ENCODE measurements at regions not wholly inside any gene's neighbourhood (a gene's known extent, or its start where the extent isn't known, plus 50 kb on each side); places are given as distances from the start of the nearest gene placed in this dataset.

- DNase-seq (ENCODE audit: low read depth) = peak; percentile 34
- Histone ChIP-seq H3K9me3 (ENCODE audit: insufficient read depth, low read depth, low read length) (no peaks in the 10 kb centered on the region), H3K27ac (ENCODE audit: low read depth, low read length) (no peak overlapping the region), H3K36me3 (ENCODE audit: insufficient read depth, low read length) (no peaks in the 10 kb centered on the region), H3K4me3 (ENCODE audit: insufficient read depth, low read depth, low read length) (no peak overlapping the region), H3K4me1 (ENCODE audit: insufficient read depth, low read length) (peaks cover 4% of the 10 kb centered on the region), H3K79me2 (ENCODE audit: insufficient read depth, low read length) (no peaks in the 10 kb centered on the region), H3K4me2 (ENCODE audit: low read length) (no peak overlapping the region), H3K27me3 (ENCODE audit: insufficient read depth, low read length) (no peaks in the 10 kb centered on the region), H4K20me1 (ENCODE audit: insufficient read depth, low read length) (no peaks in the 10 kb centered on the region), H2AFZ (ENCODE audit: low read depth, low read length) (no peak overlapping the region), H3K9ac (ENCODE audit: low read length) (no peak overlapping the region)
- Mint-ChIP-seq H3K4me1 (ENCODE audit: low read depth, unreplicated experiment) (peaks cover 5% of the 10 kb centered on the region), H3K27me3 (ENCODE audit: low read depth, unreplicated experiment) (no peaks in the 10 kb centered on the region), H3K9me3 (ENCODE audit: unreplicated experiment) (no peaks in the 10 kb centered on the region), H3K27ac (ENCODE audit: unreplicated experiment) (no peak overlapping the region), H3K36me3 (ENCODE audit: low read depth, unreplicated experiment) (no peaks in the 10 kb centered on the region), H3K4me3 (ENCODE audit: unreplicated experiment) (no peak overlapping the region)
- no peak for TF ChIP-seq CTCF (IDR thresholded peaks at IDR 0.05; ENCODE audit: insufficient read depth, low read depth, low read length)
- TF ChIP-seq EZH2 (IDR thresholded peaks at IDR 0.05; ENCODE audit: insufficient read depth, low read length) = no peak
- FAIRE-seq = no peak
Measured at GRCh38 chr2:146251328-146251727, 1593.5 kb upstream of the ACVR2A start.

GRCh38 chr2:146246736-146247523 is 1597.9 kb upstream of the ACVR2A start:
- Histone ChIP-seq H4K20me1 (ENCODE audit: insufficient read depth, low read length) (no peaks in the 10 kb centered on the region), H3K36me3 (ENCODE audit: insufficient read depth, low read length) (no peaks in the 10 kb centered on the region), H3K27me3 (ENCODE audit: insufficient read depth, low read length) (no peaks in the 10 kb centered on the region), H3K9me3 (ENCODE audit: insufficient read depth, low read depth, low read length) (no peaks in the 10 kb centered on the region), H3K4me3 (ENCODE audit: insufficient read depth, low read depth, low read length) (no peak overlapping the region), H3K4me2 (ENCODE audit: low read length) (no peak overlapping the region), H3K9ac (ENCODE audit: low read length) (no peak overlapping the region), H3K4me1 (ENCODE audit: insufficient read depth, low read length) (peaks cover 6% of the 10 kb centered on the region), H3K27ac (ENCODE audit: low read depth, low read length) (no peak overlapping the region), H2AFZ (ENCODE audit: low read depth, low read length) (peak overlapping the region; percentile 13), H3K79me2 (ENCODE audit: insufficient read depth, low read length) (no peaks in the 10 kb centered on the region)
- DNase-seq (ENCODE audit: low read depth) (peak; percentile 54), FAIRE-seq (no peak)
- TF ChIP-seq CTCF (IDR thresholded peaks at IDR 0.05; ENCODE audit: insufficient read depth, low read depth, low read length) = no peak
- TF ChIP-seq EZH2 (IDR thresholded peaks at IDR 0.05; ENCODE audit: insufficient read depth, low read length) = no peak
- no peaks in the 10 kb centered on the region for H3K36me3 Mint-ChIP-seq (ENCODE audit: low read depth, unreplicated experiment)
- no peak overlapping the region for H3K27ac Mint-ChIP-seq (ENCODE audit: unreplicated experiment)
- no peaks in the 10 kb centered on the region for H3K27me3 Mint-ChIP-seq (ENCODE audit: low read depth, unreplicated experiment)
- no peak overlapping the region for H3K4me3 Mint-ChIP-seq (ENCODE audit: unreplicated experiment)
- peaks cover 5% of the 10 kb centered on the region for H3K4me1 Mint-ChIP-seq (ENCODE audit: low read depth, unreplicated experiment)
- no peaks in the 10 kb centered on the region for H3K9me3 Mint-ChIP-seq (ENCODE audit: unreplicated experiment)

Measured in astrocyte (in vitro differentiated cells and primary cell).